HG02981 (cell line): ENCODE measurements at regions not wholly inside any gene's neighbourhood (a gene's known extent, or its start where the extent isn't known, plus 50 kb on each side); places are given as distances from the start of the nearest gene placed in this dataset.
"Not testable (repeated sequence)": the region's sequence is repeated elsewhere in the genome, so short reads cannot be mapped to it uniquely, and the experiment has no call there.

ENCODE experiments used
- ATAC-seq: cut with Tn5 transposase; IDR thresholded peaks from one replicate; pipeline ENCODE4 v1.9.1; 2021; ENCODE audit warnings: mild to moderate bottlenecking, moderate library complexity; ENCODE audit not compliant: unreplicated experiment

DNA sequence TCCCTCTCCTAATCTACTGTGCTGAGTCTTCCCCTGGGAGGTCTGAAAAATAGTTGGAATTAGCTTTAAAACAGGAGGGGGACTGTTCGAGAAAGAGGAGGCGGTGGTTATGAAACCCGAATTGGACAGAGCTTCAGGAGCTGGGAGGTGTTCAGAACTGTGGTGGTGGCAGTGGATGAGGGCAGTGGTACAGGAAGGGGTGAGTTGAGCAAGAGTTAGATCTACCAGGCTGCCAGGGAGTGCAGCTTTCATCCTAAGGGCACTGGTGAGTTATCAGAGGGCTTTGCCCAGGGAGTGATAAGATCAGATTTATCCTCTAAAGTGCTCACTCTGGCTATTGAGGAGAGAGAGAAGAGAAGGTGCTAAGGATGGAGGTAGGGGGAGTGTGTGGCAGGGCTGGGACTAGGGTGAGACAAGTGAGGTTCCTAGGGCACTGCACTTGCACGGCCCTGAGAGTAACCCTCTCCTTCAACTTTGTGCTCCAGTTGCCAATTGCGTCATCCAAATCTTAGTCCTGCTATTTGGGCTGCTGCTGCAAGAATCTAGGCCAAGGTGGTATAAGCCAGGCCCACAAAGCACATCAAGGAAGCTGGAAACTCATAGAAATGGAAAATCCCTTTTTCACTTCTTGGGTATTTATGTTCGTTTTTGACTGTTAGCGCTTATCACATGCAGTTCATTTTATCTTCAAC is 540.3 kb downstream of the XYLT1 start:
- ATAC-seq: no peak

DNA sequence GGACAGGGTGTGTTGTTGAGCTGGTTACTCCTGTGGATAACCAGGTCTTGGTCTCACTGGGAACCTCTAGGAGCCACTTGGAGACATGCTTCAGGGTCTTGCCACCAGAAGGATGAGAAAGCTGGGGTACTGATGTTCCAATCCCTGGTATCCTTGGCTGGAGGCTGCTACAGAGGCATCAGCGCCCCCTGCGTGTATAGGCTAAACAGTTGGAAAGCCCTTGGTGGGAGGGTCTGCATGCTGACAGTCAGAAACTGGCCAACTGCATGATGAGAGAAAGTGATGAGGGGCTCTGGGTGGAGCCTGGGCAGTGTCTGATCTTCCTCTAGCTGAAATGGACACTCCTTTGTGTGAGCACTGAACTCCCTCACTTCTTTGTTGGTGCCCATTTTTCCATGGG is 536.9 kb downstream of the XYLT1 start:
- no peak for ATAC-seq

DNA sequence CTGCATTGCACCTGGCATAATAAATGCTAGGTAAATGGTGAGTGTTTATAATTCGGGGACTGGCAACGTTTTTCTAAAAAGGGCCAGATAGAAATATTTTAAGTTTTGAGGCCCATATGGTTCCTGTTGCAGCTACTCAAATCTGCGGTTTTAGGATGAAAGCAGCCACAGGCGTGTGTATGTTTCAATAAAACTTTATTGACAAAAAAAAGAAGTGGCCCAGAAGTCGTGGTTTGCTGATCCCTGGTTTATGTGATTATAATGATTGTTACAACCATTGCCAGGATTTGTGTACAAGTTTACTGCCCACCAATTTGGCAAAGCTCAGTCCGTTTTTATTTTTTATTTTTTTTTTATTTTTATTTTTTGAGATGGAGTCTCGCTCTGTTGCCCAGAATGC is 536.1 kb downstream of the XYLT1 start:
- no peak for ATAC-seq

DNA sequence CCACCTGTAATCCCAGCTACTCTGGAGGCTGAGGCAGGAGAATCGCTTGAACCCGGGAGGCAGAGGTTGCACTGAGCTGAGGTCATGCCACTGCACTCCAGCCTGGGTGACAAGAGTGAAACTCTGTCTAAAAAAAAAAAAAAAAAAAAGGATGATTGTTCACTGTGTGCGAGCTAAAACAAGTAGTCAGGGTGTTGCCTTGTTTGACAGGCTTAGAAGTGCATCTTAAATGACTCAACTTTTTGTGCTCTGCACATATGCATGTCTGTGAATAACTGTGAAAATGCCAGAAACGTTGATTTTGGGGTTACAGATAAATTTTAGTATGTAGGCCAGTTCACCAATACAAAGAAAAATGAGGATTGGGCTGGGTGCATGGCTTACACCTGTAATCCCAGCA is 534.9 kb downstream of the XYLT1 start:
- ATAC-seq: not testable (repeated sequence)

DNA sequence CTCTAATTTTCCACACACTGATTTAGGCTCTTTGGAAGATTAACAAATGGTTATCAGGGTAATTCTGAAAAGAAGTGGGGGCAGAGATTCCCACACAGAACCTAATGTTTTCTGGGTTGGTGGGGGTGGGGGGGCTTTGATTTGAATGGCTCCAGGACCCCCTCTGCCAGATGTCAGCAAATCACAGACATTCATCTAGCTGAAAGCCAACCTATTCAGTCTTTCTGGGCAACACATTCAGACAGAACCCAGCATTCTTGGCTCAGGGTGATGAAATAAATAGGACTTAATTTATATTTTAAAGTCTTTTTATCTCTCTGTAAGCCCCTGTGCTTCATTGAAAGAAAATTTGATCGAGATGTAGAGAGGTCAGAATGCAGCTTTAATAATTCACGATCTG is 533.2 kb downstream of the XYLT1 start:
- no peak for ATAC-seq

DNA sequence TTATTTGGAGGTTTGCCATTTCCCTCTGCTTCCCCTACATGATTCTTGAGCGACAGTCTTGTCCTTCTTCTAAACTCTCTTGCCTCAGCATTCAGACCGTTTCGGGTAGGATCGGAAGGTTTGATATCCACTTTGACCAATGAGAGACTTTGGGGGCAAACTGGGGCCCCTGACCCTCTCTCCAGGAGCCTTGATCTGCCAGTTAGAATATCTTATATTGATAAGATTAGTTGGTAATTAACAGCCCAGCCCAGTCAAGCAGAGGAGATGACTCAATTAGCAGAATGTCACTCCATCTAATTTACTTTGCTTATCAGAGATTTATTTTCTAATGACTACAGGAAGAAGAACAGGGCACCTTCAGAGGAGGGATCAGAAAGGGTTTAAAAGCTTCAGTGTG is 532.8 kb downstream of the XYLT1 start:
- ATAC-seq: no peak

DNA sequence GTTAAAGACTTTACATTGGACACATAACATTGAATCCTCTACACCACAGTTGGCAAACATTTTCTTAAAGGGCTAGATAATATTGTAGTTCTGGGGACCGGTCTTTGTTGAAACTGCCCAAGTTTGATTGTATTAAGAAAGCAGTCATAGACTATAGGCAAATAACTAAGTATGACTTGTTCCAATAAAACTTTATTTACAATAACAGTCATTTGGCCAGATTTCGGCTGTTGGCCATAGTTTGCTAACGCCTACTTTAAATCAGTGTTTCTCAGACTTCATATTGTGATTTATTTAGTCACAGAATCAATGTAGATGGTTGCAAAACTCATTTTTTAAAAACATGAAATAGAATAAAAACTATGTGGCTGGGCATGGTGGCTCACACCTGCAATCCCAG is 531.8 kb downstream of the XYLT1 start:
- no peak for ATAC-seq

DNA sequence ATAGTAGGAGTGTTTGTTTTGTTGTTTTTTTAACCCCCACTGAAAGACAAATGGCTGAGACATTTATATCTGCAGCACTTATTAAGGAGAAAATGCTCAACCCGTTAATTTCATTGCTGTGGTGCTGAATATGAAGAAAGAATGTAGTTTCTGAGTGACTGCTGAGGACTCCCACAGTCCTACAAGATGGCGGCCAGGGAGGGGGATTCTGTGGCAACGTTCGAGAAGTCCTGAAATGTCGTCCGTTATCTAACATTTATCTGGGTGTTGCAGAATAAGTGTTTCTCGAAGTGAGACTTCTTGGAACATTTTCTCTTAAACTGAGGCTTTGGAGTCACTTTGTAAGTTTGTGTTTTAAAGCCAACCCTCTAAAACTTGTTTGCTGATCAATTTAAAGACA is 530.4 kb downstream of the XYLT1 start:
- ATAC-seq: no peak

DNA sequence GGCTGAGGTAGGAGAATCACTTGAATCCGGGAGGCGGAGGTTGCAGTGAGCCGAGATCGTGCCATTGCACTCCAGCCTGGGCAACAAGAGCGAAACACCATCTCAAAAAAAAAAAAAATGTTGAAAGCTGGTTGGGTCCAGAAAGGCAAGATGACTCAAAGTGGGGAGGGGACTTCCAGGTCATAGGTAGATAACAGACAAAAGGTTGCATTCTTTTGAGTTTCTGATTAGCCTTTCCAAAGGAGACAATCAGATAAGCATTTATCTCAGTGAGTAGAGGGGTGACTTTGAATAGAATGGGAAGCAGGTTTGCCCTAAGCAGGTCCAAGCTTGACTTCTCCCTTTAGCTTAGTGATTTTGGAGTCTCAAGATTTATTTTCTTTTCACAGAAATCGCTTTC is 527.9 kb downstream of the XYLT1 start:
- not testable (repeated sequence) for ATAC-seq

DNA sequence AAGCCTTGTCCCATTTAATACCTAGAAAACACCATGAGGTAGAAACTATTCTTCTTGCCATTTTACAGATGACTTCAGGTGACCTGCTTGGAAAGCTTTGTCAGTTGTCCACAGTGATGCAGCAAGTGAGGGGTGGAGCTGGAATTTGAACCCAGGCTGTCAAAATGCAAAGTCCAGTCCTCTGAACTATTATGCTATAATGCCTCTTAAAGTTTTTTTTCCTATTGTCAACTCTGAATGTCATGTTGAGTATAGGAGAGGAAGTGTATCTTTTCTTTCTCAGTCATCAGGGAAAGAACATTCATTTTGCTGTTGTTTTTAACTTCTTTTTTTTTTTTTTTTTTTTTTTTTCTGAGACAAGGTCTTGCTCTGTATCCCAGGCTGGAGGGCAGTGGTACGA is 525.6 kb downstream of the XYLT1 start:
- no peak for ATAC-seq

DNA sequence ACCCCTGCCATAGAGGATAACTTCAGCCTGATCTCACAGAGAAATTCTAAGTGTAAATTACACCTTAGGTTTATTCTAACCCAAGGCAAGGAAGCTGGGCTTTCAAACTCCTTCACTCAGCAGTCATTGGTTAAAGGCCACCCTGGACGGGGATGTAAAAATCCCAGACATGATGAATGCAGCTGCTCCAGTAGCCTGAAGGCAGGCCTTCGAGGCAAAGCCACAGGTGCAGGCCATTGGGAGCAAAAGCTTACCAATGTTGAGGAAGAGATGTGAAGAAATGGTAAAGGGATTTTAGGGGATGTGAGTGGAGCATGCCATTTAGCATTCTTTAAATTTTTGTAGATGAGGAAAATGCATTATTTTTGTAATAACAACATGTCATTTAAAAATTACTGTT is 514.4 kb downstream of the XYLT1 start:
- ATAC-seq: no peak

DNA sequence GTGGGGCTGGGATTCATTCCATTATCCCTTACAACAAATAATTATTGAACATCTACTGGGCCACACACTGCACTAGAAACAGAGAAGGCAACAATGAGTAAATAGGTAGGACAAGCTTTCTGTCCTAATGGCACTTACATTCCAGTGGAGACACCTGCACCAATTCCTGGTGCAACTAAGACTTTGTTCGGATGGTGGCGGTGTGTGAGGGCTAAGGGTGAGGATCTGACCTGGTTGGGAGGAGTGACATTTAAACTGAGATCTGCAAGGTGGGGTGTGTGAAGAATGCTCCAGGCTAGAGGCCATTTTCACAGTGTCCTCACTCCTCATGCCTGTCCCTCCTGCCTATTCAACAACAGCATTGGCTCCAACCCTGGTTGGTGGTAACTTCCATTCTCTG is 510.0 kb downstream of the XYLT1 start:
- no peak for ATAC-seq

DNA sequence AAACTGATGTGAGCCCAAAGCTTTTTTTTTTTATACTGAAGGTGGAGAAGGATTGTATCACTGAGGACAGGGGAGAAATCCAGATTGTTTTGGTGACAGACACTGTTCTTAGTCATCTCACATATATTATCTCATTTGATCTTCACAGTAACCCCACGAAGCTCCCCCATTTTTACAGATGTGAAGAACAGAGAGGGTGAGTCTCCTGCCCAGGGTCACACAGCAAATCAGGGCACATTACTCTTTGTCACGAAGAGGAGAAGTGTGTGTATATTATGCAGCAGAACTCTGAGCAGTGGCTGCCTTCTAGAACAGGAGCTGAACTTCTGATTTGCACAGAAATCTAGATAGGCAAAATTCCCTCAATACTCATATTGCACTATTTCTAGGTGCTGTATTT is 504.3 kb downstream of the XYLT1 start:
- no peak for ATAC-seq

DNA sequence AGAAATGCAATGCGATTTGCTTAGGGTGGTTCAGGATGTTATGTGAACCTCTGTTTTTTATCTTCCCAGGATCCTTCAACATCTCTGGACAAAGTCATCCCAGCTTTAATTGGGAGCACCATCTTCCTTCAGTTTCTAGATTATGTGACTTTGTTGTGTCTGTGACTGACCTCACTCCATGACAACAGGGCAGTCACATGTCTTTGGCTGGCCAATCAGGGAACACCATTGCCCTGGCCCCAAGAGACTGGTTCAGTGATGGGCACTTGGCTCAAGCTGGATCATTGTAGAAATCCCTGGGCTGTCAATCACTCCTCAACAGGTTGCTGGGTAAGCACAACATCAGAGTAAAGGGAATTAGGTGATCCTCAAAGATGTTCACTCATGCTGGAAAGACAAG is 499.7 kb downstream of the XYLT1 start:
- ATAC-seq: no peak

DNA sequence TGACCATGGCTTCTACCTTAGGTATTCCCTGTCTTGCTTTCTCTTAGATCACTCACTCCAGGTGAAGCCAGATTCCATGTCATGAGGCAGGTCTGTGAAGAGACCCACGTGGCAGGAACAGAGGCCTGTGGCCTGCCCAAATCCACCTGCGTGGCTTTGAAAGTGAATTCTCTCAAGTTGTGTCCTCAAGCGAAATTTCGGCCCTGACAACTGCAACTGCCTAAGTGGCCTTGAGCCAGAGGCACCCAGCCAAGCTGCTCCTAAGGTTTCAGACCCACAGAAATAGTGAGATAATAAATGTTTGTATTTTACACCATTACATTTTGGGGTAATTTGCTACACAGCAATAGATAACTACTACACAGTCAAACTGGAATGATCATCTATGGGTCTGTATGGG is 497.9 kb downstream of the XYLT1 start:
- no peak for ATAC-seq

DNA sequence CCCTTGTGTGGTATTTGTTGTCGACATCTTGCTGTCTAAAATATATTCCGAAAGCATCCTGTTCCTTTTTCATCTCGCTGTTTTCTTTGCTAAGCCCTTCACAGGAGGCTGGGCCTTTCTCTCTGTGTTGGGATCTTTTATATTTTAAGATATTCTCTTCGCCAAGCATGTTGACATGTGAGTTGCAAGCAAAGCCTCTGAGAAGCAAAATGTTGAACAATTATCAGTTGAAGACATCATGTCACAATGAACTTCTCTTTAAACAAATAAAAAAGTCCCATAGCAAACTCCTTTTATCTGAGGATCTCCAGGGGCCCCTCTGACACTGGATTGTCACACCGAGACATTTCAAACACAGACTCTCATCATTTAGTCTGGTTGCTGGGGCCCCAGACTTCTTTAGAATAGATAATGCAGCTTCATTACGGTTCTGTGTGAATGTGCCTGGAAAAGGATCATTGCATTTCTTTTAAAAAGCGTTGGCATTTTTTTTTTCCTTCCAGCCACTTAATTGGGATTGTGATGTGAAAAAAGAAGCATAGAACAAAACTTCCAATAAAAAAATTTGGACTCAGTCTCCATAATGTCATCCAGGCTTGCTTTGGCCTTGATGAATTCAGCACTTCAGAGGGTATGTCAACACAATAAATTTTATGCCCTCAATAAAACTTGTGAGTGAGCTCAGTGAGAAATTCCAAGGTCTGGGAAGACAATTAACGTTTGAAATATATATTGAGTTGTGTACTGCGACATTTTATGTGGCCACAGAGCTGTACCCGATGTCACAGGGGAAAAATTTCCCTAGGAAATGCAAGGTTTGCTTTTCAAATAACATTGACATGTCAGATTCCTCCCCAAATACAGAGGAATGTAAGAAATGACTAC is 496.8 kb downstream of the XYLT1 start:
- ATAC-seq: no peak

DNA sequence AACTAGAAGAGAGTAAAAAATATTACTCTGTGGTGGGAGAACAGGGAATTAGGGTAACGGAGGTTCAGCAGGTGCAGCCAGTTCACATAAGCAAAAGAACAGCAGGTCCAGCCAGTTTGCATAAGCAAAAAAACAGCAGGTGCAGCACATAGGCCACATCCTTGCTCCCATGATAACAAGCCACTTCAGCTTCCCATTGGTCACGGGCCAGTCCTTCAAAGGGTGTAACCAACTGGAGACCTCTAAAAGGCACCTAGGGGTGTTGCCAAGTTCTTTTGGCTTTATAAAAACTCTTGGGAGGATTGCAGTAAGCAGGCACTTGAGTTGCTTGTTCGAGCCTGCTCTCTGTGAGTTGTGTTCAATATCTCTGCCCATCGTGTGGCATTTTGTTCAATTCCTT is 488.1 kb downstream of the XYLT1 start:
- no peak for ATAC-seq

DNA sequence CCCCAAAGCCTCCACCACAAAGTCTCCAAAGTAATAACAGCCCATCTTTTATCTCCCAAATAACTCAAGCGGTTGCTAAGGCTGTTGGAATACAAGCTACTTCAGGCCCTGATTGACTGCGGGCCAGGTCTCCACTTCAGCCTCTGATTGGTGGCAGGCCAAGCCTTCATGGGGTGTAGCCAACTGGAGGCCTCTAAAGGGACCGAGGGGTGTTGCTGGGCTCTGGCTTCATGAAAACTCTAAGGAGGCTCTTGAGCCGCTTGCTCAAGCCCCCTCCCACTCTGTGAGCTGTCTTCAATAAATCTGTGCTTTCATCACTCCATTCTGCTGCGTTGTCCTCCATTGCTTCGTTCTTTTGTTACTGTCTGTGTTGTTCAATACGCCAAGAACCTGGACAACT is 487.2 kb downstream of the XYLT1 start:
- ATAC-seq: no peak

DNA sequence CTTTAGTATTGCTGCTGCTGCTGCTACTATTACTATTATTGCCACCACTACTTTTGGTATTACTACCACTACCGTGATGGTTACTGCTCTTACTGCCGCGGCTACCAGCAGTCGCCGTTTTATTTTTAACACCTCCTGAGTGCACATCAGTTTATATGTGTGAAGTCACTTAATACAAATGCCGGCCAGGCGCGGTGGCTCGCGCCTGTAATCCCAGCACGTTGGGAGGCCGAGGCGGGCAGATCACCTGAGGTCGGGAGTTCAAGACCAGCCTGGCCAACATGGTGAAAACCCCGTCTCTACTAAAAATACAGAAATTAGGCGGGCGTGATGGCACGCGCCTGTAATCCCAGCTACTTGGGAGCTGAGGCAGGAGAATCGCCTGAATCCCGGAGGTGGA is 486.7 kb downstream of the XYLT1 start:
- not testable (repeated sequence) for ATAC-seq

DNA sequence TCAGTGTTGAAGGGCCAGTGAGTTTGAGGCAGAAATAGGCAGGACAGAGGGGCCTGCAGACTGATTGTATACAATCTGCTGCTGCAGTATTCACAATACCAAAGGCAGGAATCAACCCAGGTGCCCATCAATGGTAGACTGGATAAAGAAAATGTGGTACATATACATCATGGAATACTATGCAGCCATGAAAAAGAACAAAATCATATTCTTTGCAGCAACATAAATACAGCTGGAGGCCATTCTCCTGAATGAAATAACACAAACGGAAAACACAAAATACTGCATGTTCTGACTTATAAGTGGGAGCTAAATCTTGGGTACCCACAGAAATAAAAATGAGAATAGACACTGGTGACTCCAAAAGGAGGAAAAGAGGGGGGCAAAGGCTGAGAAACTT is 485.1 kb downstream of the XYLT1 start:
- no peak for ATAC-seq

DNA sequence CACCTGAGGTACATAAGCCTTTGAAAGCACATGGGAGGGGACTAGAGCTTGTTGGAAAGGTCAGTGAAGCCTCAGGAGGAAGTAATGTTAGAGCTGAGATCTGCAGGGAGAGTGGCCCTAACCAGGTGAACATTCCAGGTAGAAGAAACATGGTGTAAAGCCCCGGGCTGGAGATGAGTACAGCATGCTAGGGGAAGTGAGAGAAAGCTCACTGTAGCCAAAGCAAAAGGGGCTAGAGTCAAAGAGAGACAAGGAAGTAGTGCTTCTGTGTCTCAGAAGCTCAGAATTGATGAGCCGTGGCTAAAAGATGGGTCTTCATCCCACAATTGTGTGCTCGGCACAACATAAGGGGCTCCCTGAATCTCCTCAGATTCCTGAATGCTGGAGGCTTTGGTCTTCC is 481.8 kb downstream of the XYLT1 start:
- ATAC-seq: no peak

DNA sequence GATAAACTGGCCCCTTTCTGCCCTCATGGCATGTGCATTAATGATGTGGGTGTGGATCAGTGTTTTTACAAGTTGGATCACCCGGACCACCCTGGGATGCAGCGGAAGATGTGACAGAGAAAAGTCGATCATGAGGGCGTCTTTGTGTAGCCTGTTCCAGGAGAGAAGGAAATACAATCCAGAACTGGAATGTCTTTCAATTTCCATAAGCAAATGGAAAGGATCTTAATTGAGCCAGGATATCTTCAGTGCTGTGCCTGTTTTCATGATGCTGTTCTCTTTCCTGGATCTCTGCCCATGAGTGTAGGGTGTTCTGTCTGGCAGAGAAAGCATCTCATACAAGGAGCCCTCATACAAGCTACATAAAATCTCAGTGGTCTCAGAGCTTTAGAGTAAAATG is 481.4 kb downstream of the XYLT1 start:
- no peak for ATAC-seq

DNA sequence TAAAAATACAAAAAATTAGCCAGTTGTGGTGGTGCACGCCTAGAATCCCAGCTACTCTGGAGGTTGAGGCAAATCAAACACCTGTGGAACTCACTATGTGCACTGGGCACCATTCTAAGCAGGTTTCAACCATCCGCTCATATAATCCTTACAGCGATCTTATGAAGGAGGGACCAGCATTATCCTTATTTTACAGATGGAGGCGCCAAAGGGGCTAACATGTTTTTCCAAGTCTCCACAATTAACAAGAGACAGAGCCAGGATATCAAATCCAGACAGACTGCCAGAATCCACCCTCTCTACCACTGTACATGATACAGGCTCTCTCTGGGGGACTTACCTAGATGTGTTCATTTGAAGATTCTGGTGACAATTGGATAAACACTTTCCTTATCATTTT is 479.0 kb downstream of the XYLT1 start:
- no peak for ATAC-seq
